Pancreas (tissue), 10 donors: ENCODE measurements at regions not wholly inside any gene's neighbourhood (a gene's known extent, or its start where the extent isn't known, plus 50 kb on each side); places are given as distances from the start of the nearest gene placed in this dataset.

Experiments
- ATAC-seq, 4 donors: fragments of 200-7000 bp; cut with Tn5 transposase; one replicate each; pipeline versions ENCODE4 v1.8.0 to v1.9.1; 2020; ENCODE audit warnings: mild to moderate bottlenecking in 4 of 4, moderate library complexity in 4 of 4
- DNase-seq, 6 donors: peaks; one replicate each; pipeline ENCODE4 v3.0.0-alpha.2; 2020
- FAIRE-seq: peaks from 2 replicates; lab custom pipeline; 2012; peaks lifted over from hg19 to GRCh38; lab: Jason Lieb, UNC
- H3K27ac ChIP-seq, 4 donors: fragments of 200-600 bp; sonication (generic); 1 replicate in 3 of 4; 2 replicates in 1 of 4; pipeline versions ENCODE4 v1.5.0 to v1.8.0; 2020
- H3K27me3 ChIP-seq, 4 donors: fragments of 200-600 bp; one replicate each; pipeline ENCODE4 v1.8.0; 2021
- H3K36me3 ChIP-seq, 3 donors: fragments of 200-600 bp; sonication (generic) in 1 of 3; one replicate each; pipeline versions ENCODE4 v1.5.0 to v1.8.0; 2020 to 2021
- H3K4me1 ChIP-seq, 3 donors: fragments of 200-600 bp; one replicate each; pipeline ENCODE4 v1.8.0; 2021
- H3K4me3 ChIP-seq, 4 donors: fragments of 200-600 bp; sonication (generic) in 2 of 4; one replicate each; pipeline versions ENCODE4 v1.5.0 to v1.8.0; 2020 to 2021
- H3K9me3 ChIP-seq, 4 donors: fragments of 200-600 bp; one replicate each; pipeline ENCODE4 v1.8.0; 2021
- WGBS, 2 donors: extraction: QIAGEN DNeasy Blood & Tissue Kit; methylation state at CpG; one replicate each; pipeline ENCODE4 v1.1.7; 2013; 5-methylcytosine and 5-hydroxymethylcytosine counted together
- intact Hi-C, 3 donors: fragments of 100-400 bp; cut with DNase I; formaldehyde crosslinking; loops; one replicate each; pipeline versions ENCODE4 v1.11.1 to v1.14.2; 2022
- TF ChIP-seq, protein P1 (sequence below), 4 donors: fragments of 200-600 bp; sonication (generic) in 3 of 4; IDR thresholded peaks; one replicate each; pipeline versions ENCODE4 v1.5.0 to v1.8.0; 2021; ENCODE audit warnings: antibody characterized with exemption in 4 of 4
- donor health status: healthy with polysubstance abuse.
- donor health status: DM: no; HTN: no; CAD: no; lungs with moderate emphysema.
- donor health status: DM: no; HTN: no; CAD: no.
- donor health status: control.
- donor health status: control.
- donor health status: Bipolar disorder and iron deficiency.
- donor health status: DM: yes; HTN: yes; CAD: no.
- donor health status: DM: no; HTN: no; CAD: no.
- donor health status: DM: no; HTN: no; CAD: no.
- donor health status: DM: yes; HTN: yes; CAD: no.

DNA sequence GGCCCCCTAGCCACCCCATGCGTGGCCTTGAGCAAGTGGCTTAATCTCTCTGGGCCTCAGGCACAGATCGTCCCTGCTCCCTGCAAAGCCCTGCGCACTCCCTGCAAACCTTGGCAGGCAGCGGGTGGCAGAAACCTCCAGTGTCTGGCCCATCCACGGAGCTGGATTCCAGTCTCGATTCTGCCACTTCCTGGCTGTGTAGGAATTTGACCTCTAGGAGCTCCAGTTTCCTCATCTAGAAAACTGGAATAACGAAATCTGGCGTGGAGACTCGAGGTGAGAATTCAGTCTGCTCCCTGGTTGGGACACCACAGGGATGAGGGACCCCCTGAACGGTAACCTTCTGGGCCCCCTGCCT lies 186.9 kb downstream of the MN1 start:
- Histone ChIP-seq H3K27ac (no peak overlapping the region), H3K4me3 (peak overlapping the region in 1 of 4 donors; percentile 30), H3K36me3 (no peaks in the 10 kb centered on the region), H3K9me3 (no peaks in the 10 kb centered on the region), H3K4me1 (no peaks in the 10 kb centered on the region), H3K27me3 (no peaks in the 10 kb centered on the region)
- ATAC-seq: peak in 2 of 4 donors; percentile 26 to 30
- TF ChIP-seq, protein P1, sequence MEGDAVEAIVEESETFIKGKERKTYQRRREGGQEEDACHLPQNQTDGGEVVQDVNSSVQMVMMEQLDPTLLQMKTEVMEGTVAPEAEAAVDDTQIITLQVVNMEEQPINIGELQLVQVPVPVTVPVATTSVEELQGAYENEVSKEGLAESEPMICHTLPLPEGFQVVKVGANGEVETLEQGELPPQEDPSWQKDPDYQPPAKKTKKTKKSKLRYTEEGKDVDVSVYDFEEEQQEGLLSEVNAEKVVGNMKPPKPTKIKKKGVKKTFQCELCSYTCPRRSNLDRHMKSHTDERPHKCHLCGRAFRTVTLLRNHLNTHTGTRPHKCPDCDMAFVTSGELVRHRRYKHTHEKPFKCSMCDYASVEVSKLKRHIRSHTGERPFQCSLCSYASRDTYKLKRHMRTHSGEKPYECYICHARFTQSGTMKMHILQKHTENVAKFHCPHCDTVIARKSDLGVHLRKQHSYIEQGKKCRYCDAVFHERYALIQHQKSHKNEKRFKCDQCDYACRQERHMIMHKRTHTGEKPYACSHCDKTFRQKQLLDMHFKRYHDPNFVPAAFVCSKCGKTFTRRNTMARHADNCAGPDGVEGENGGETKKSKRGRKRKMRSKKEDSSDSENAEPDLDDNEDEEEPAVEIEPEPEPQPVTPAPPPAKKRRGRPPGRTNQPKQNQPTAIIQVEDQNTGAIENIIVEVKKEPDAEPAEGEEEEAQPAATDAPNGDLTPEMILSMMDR (IDR thresholded peaks at IDR 0.05): no peak
- DNase-seq: no peak
- 47 to 55% methylated on average over 10 of the region's 10 CpGs for WGBS, 2 donors
- intact Hi-C loops: no loop called here
- no peak for FAIRE-seq

GRCh38 chr22:27615408-27615807 lies 186.1 kb downstream of the MN1 start:
- no peak for FAIRE-seq

GRCh38 chr22:27616033-27616432 lies 185.5 kb downstream of the MN1 start:
- TF ChIP-seq, protein P1 (IDR thresholded peaks at IDR 0.05): no peak
- no peak for ATAC-seq
- 52 to 64% methylated on average over 3 of the region's 3 CpGs for WGBS, 2 donors

More at GRCh38 chr22:27615408-27615807, 186.1 kb downstream of the MN1 start:
- Histone ChIP-seq H3K27me3 (no peaks in the 10 kb centered on the region), H3K4me1 (no peaks in the 10 kb centered on the region), H3K9me3 (no peaks in the 10 kb centered on the region), H3K4me3 (no peak overlapping the region), H3K36me3 (no peaks in the 10 kb centered on the region), H3K27ac (no peak overlapping the region)
- TF ChIP-seq, protein P1 (IDR thresholded peaks at IDR 0.05): no peak
- WGBS, 2 donors: 81 to 88% methylated on average over 12 of the region's 12 CpGs
- intact Hi-C loops: no loop called here
- ATAC-seq: no peak
- no peak for DNase-seq

GRCh38 chr22:27617214-27617881 lies 184.2 kb downstream of the MN1 start:
- H3K4me3 ChIP-seq: no peak overlapping the region
- intact Hi-C loops: no loop called here
- ATAC-seq (peak in 1 of 4 donors; percentile 36), FAIRE-seq (no peak), DNase-seq (no peak)
- no peaks in the 10 kb centered on the region for H3K36me3 ChIP-seq
- no peaks in the 10 kb centered on the region for H3K27me3 ChIP-seq
- 45 to 47% methylated on average over 2 of the region's 2 CpGs for WGBS, 2 donors
- no peaks in the 10 kb centered on the region for H3K4me1 ChIP-seq
- H3K27ac ChIP-seq: no peak overlapping the region
- TF ChIP-seq, protein P1 (IDR thresholded peaks at IDR 0.05): no peak
- H3K9me3 ChIP-seq: no peaks in the 10 kb centered on the region

More at GRCh38 chr22:27616033-27616432, 185.5 kb downstream of the MN1 start:
- intact Hi-C loops: no loop called here
- Histone ChIP-seq H3K27me3 (no peaks in the 10 kb centered on the region), H3K9me3 (no peaks in the 10 kb centered on the region), H3K36me3 (no peaks in the 10 kb centered on the region), H3K4me1 (no peaks in the 10 kb centered on the region), H3K27ac (no peak overlapping the region), H3K4me3 (no peak overlapping the region)
- FAIRE-seq: no peak
- DNase-seq: no peak

DNA sequence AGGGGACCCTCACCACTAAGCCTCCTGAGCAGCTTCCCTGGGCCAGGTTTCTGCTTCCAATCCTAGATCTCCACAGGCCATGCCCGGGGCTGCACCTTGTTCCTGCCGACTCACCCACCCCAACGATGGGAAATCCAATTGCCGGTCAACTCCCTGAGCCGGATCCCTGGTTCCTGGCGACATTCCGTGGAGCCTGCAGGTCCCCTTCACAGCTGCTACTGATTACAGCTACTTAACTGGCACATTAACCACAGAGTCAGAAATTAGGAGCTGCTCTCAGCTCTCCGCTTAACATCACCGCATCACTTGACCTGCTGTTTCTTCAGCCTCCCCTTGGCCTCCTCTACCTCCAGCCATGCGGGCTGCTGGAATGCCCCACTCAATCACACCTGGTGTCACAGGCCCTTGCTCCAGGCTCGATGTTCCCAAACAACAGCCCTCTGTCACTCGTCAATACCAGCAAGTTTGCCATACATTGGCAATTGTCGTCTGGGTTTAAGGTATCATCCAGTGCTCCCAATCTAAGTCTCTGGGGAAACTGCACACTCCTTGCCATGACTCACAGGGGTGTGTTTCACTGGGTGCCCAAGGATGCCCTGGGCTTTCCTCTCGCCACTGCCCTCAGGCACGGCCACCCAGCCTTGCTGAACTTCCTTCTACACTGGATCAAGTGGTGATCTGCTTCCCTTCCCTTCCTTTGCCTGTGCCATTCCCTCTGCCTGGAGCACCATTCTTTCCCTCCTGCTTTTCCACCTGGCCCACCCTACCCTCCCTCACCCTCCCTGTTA lies 181.0 kb downstream of the MN1 start:
- H3K27me3 ChIP-seq: no peaks in the 10 kb centered on the region
- H3K9me3 ChIP-seq: no peaks in the 10 kb centered on the region
- TF ChIP-seq, protein P1 (IDR thresholded peaks at IDR 0.05): no peak
- 71 to 76% methylated on average over 15 of the region's 15 CpGs for WGBS, 2 donors
- no peak overlapping the region for H3K27ac ChIP-seq
- H3K4me1 ChIP-seq: no peaks in the 10 kb centered on the region
- H3K4me3 ChIP-seq: no peak overlapping the region
- ATAC-seq (no peak), DNase-seq (no peak), FAIRE-seq (no peak)
- intact Hi-C loops: no loop called here
- no peaks in the 10 kb centered on the region for H3K36me3 ChIP-seq
